Right lobe of liver (tissue), 6 donors: ENCODE measurements at regions not wholly inside any gene's neighbourhood (a gene's known extent, or its start where the extent isn't known, plus 50 kb on each side); places are given as distances from the start of the nearest gene placed in this dataset.

ENCODE experiments used
- ATAC-seq, 4 donors: fragments of 200-7000 bp; cut with Tn5 transposase; one replicate each; pipeline ENCODE4 v1.9.1; 2020; ENCODE audit warnings: mild to moderate bottlenecking in 4 of 4, moderate library complexity in 4 of 4
- DNase-seq, 3 donors: peaks; one replicate each; pipeline ENCODE4 v3.0.0-alpha.2; 2020
- H3K27ac ChIP-seq, 3 donors: fragments of 200-600 bp; one replicate each; pipeline ENCODE4 v1.8.0; 2022
- H3K27me3 ChIP-seq, 2 donors: fragments of 200-600 bp; one replicate each; pipeline ENCODE4 v1.8.0; 2022
- H3K36me3 ChIP-seq, 4 donors: fragments of 200-600 bp; sonication (generic) in 1 of 4; one replicate each; pipeline versions ENCODE4 v1.5.1 to v1.8.0; 2017 to 2022; ENCODE audit warnings: control low read depth in 1 of 4
- H3K4me1 ChIP-seq, 4 donors: fragments of 200-600 bp; sonication (generic) in 1 of 4; one replicate each; pipeline versions ENCODE4 v1.5.1 to v1.8.0; 2017 to 2022; ENCODE audit warnings: control low read depth in 1 of 4
- H3K4me3 ChIP-seq, 3 donors: fragments of 200-600 bp; one replicate each; pipeline ENCODE4 v1.8.0; 2022
- H3K9me3 ChIP-seq, 4 donors: fragments of 200-600 bp; sonication (generic) in 1 of 4; one replicate each; pipeline versions ENCODE4 v1.5.1 to v1.8.0; 2017 to 2022; ENCODE audit warnings: control low read depth in 1 of 4
- POLR2A ChIP-seq: fragments of 450-650 bp; IDR thresholded peaks from one replicate; pipeline ENCODE4 v1.6.1; 2017; ENCODE audit warnings: antibody characterized with exemption, mild to moderate bottlenecking
- WGBS: methylation state at CpG from one replicate; pipeline ENCODE4 v1.1.6; 2018; ENCODE audit warnings: low coverage, low lambda C conversion rate; ENCODE audit not compliant: insufficient coverage; ENCODE audit errors: missing lambda C conversion rate; 5-methylcytosine and 5-hydroxymethylcytosine counted together
- intact Hi-C, 2 donors: fragments of 100-400 bp; cut with DNase I; formaldehyde crosslinking; loops; one replicate each; pipeline versions ENCODE4 v1.11.2 to v1.14.1; 2022
- TF ChIP-seq, protein P1 (sequence below), 4 donors: fragments of 200-600 bp in 3 of 4; fragments of 450-650 bp in 1 of 4; IDR thresholded peaks; one replicate each; pipeline versions ENCODE4 v1.5.1 to v1.8.0; 2016 to 2022; ENCODE audit warnings: antibody characterized with exemption in 4 of 4, mild to moderate bottlenecking in 2 of 4
- donor health status: DM: no; HTN: yes; CAD: no.
- donor health status: DM: no; HTN: no; CAD: no.
- donor health status: DM: no; HTN: no; CAD: no.
- donor health status: DM: no; HTN: yes; CAD: no.
- donor health status: DM: no; HTN: yes; CAD: no.

- intact Hi-C loops, result no loop called here
- H3K4me3 ChIP-seq, result no peak overlapping the region
- DNase-seq, result no peak
- no peaks in the 10 kb centered on the region for H3K9me3 ChIP-seq
- TF ChIP-seq, protein P1, sequence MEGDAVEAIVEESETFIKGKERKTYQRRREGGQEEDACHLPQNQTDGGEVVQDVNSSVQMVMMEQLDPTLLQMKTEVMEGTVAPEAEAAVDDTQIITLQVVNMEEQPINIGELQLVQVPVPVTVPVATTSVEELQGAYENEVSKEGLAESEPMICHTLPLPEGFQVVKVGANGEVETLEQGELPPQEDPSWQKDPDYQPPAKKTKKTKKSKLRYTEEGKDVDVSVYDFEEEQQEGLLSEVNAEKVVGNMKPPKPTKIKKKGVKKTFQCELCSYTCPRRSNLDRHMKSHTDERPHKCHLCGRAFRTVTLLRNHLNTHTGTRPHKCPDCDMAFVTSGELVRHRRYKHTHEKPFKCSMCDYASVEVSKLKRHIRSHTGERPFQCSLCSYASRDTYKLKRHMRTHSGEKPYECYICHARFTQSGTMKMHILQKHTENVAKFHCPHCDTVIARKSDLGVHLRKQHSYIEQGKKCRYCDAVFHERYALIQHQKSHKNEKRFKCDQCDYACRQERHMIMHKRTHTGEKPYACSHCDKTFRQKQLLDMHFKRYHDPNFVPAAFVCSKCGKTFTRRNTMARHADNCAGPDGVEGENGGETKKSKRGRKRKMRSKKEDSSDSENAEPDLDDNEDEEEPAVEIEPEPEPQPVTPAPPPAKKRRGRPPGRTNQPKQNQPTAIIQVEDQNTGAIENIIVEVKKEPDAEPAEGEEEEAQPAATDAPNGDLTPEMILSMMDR (IDR thresholded peaks at IDR 0.05), result no peak
- TF ChIP-seq POLR2A, result no peak
- no peaks in the 10 kb centered on the region for H3K36me3 ChIP-seq
- H3K27ac ChIP-seq, result no peak overlapping the region
- no peaks in the 10 kb centered on the region for H3K4me1 ChIP-seq
- no peak for ATAC-seq
- no peaks in the 10 kb centered on the region for H3K27me3 ChIP-seq
These were observed 419.9 kb upstream of the PCDH15 start for GRCh38 chr10:55220975-55221374.

- no peaks in the 10 kb centered on the region for H3K36me3 ChIP-seq
- ATAC-seq, result no peak
- H3K9me3 ChIP-seq, result no peaks in the 10 kb centered on the region
- intact Hi-C loops, result no loop called here
- H3K4me3 ChIP-seq, result no peak overlapping the region
- TF ChIP-seq, protein P1 (IDR thresholded peaks at IDR 0.05), result no peak
- no peak for TF ChIP-seq POLR2A
- no peak for DNase-seq
- no peaks in the 10 kb centered on the region for H3K27me3 ChIP-seq
- no peaks in the 10 kb centered on the region for H3K4me1 ChIP-seq
- 50% methylated on average over 1 of the region's 1 CpG for WGBS
- H3K27ac ChIP-seq, result no peak overlapping the region
These were observed 414.7 kb upstream of the PCDH15 start for GRCh38 chr10:55215699-55216098.

GRCh38 chr10:55214608-55215007 is 413.6 kb upstream of the PCDH15 start:
- H3K27me3 ChIP-seq, result no peaks in the 10 kb centered on the region
- no peaks in the 10 kb centered on the region for H3K36me3 ChIP-seq
- WGBS, result 32% methylated on average over 1 of the region's 1 CpG
- TF ChIP-seq, protein P1 (IDR thresholded peaks at IDR 0.05), result no peak
- no peak overlapping the region for H3K4me3 ChIP-seq
- no peaks in the 10 kb centered on the region for H3K4me1 ChIP-seq
- H3K9me3 ChIP-seq, result no peaks in the 10 kb centered on the region
- H3K27ac ChIP-seq, result no peak overlapping the region
- DNase-seq (no peak), ATAC-seq (no peak)
- intact Hi-C loops, result no loop called here

- DNase-seq, result no peak
- no peaks in the 10 kb centered on the region for H3K4me1 ChIP-seq
- ATAC-seq, result no peak
- no peaks in the 10 kb centered on the region for H3K27me3 ChIP-seq
- H3K9me3 ChIP-seq, result no peaks in the 10 kb centered on the region
- no peak overlapping the region for H3K4me3 ChIP-seq
- no peaks in the 10 kb centered on the region for H3K36me3 ChIP-seq
- TF ChIP-seq POLR2A, result no peak
- TF ChIP-seq, protein P1 (IDR thresholded peaks at IDR 0.05), result no peak
- H3K27ac ChIP-seq, result no peak overlapping the region
- intact Hi-C loops, result no loop called here
These were observed 411.0 kb upstream of the PCDH15 start for GRCh38 chr10:55212051-55212450.

DNA sequence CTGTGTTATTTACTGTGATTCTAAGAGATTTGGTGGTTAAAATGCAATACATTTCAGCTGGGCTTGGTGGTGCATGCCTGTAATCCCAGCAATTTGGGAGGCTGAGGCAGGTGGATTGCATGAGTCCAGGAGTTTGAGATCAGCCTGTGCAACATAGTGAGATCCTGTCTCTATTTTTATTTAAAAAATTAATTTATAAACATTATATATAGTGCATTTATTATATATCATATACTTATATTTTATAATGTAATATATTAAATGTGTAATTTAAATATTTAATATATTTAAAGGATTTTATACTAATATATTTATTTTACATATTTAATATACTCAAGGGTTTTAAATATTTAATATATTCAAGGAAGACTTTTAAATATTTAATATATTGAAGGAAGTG is 402.8 kb upstream of the PCDH15 start:
- intact Hi-C loops, result no loop called here
- no peak for TF ChIP-seq POLR2A
- TF ChIP-seq, protein P1 (IDR thresholded peaks at IDR 0.05), result no peak
- Histone ChIP-seq H3K4me1 (no peaks in the 10 kb centered on the region), H3K27ac (no peak overlapping the region), H3K4me3 (no peak overlapping the region), H3K27me3 (no peaks in the 10 kb centered on the region), H3K36me3 (no peaks in the 10 kb centered on the region), H3K9me3 (no peaks in the 10 kb centered on the region)
- no peak for DNase-seq
- ATAC-seq, result no peak
